Naive B cell (primary cell): ENCODE measurements at regions not wholly inside any gene's neighbourhood (a gene's known extent, or its start where the extent isn't known, plus 50 kb on each side); places are given as distances from the start of the nearest gene placed in this dataset.
"Not testable (repeated sequence)": the region's sequence is repeated elsewhere in the genome, so short reads cannot be mapped to it uniquely, and the experiment has no call there.

ENCODE experiments used
- ATAC-seq, 2 donors: fragments of 150-1000 bp; cut with Tn5 transposase; 2 replicates each; pipeline ENCODE4 v1.10.0; 2021; ENCODE audit warnings: low read depth in 2 of 2, mild to moderate bottlenecking in 2 of 2, moderate library complexity in 2 of 2
- DNase-seq: peaks from one replicate; pipeline ENCODE4 v3.0.0; 2022
- H3K27ac Mint-ChIP-seq, 6 donors: one replicate each; pipeline ENCODE4 v1.8.0; 2020 to 2022; ENCODE audit warnings: mild to moderate bottlenecking in 6 of 6, mixed read lengths in 6 of 6, moderate library complexity in 5 of 6, inconsistent platforms in 2 of 6
- H3K27me3 Mint-ChIP-seq, 3 donors: one replicate each; pipeline ENCODE4 v1.8.0; 2021 to 2022; ENCODE audit warnings: mixed read lengths in 3 of 3, mild to moderate bottlenecking in 1 of 3
- H3K36me3 Mint-ChIP-seq, 2 donors: one replicate each; pipeline ENCODE4 v1.8.0; 2020 to 2022; ENCODE audit warnings: mixed read lengths in 2 of 2, inconsistent platforms in 1 of 2, mild to moderate bottlenecking in 1 of 2
- H3K4me1 Mint-ChIP-seq, 3 donors: one replicate each; pipeline ENCODE4 v1.8.0; 2020 to 2022; ENCODE audit warnings: mixed read lengths in 3 of 3, inconsistent platforms in 1 of 3, mild to moderate bottlenecking in 1 of 3, moderate library complexity in 1 of 3
- H3K4me3 Mint-ChIP-seq, 8 donors: one replicate each; pipeline ENCODE4 v1.8.0; 2020 to 2022; ENCODE audit warnings: mild to moderate bottlenecking in 8 of 8, mixed read lengths in 8 of 8, moderate library complexity in 8 of 8, inconsistent platforms in 2 of 8
- H3K9me3 Mint-ChIP-seq, 7 donors: one replicate each; pipeline ENCODE4 v1.8.0; 2020 to 2022; ENCODE audit warnings: mixed read lengths in 7 of 7, mild to moderate bottlenecking in 5 of 7, inconsistent platforms in 2 of 7, moderate library complexity in 1 of 7

GRCh38 chr4:137806420-137806819, 274.1 kb upstream of the PCDH18 start:
- no peak overlapping the region for H3K4me3 Mint-ChIP-seq
- H3K27me3 Mint-ChIP-seq = no peaks in the 10 kb centered on the region
- no peak overlapping the region for H3K27ac Mint-ChIP-seq
- DNase-seq (no peak), ATAC-seq (no peak)
- no peaks in the 10 kb centered on the region for H3K36me3 Mint-ChIP-seq
- peaks cover 0 to 4% (median 0%) of the 10 kb centered on the region in 7 donors for H3K9me3 Mint-ChIP-seq
- H3K4me1 Mint-ChIP-seq = no peaks in the 10 kb centered on the region

GRCh38 chr4:137804906-137805495, 272.7 kb upstream of the PCDH18 start:
- no peaks in the 10 kb centered on the region for H3K36me3 Mint-ChIP-seq
- H3K27me3 Mint-ChIP-seq = no peaks in the 10 kb centered on the region
- no peak for DNase-seq
- no peak overlapping the region for H3K4me3 Mint-ChIP-seq
- H3K4me1 Mint-ChIP-seq = no peaks in the 10 kb centered on the region
- H3K9me3 Mint-ChIP-seq = peaks cover 0 to 4% (median 0%) of the 10 kb centered on the region in 7 donors
- no peak for ATAC-seq
- no peak overlapping the region for H3K27ac Mint-ChIP-seq

- H3K9me3 Mint-ChIP-seq = peaks cover 0 to 4% (median 0%) of the 10 kb centered on the region in 7 donors
- ATAC-seq (no peak), DNase-seq (no peak)
- no peaks in the 10 kb centered on the region for H3K27me3 Mint-ChIP-seq
- H3K4me1 Mint-ChIP-seq = no peaks in the 10 kb centered on the region
- no peak overlapping the region for H3K4me3 Mint-ChIP-seq
- H3K27ac Mint-ChIP-seq = no peak overlapping the region
- no peaks in the 10 kb centered on the region for H3K36me3 Mint-ChIP-seq
Measured at GRCh38 chr4:137800861-137801260, 268.6 kb upstream of the PCDH18 start.

- no peaks in the 10 kb centered on the region for H3K27me3 Mint-ChIP-seq
- no peaks in the 10 kb centered on the region for H3K36me3 Mint-ChIP-seq
- H3K27ac Mint-ChIP-seq = no peak overlapping the region
- no peak for ATAC-seq
- no peaks in the 10 kb centered on the region for H3K4me1 Mint-ChIP-seq
- no peak overlapping the region for H3K4me3 Mint-ChIP-seq
- DNase-seq = no peak
- H3K9me3 Mint-ChIP-seq = peaks cover 0 to 3% (median 0%) of the 10 kb centered on the region in 7 donors
Measured at GRCh38 chr4:137794764-137795254, 262.5 kb upstream of the PCDH18 start.

- not testable (repeated sequence) for H3K27me3 Mint-ChIP-seq, H3K36me3 Mint-ChIP-seq, ATAC-seq, H3K4me1 Mint-ChIP-seq, H3K4me3 Mint-ChIP-seq, H3K27ac Mint-ChIP-seq, DNase-seq, H3K9me3 Mint-ChIP-seq
Measured at GRCh38 chr4:137789263-137789662, 257.0 kb upstream of the PCDH18 start.

- H3K27me3 Mint-ChIP-seq, DNase-seq, H3K4me3 Mint-ChIP-seq, H3K27ac Mint-ChIP-seq, H3K4me1 Mint-ChIP-seq, H3K9me3 Mint-ChIP-seq, ATAC-seq, H3K36me3 Mint-ChIP-seq: not testable (repeated sequence)
Measured at GRCh38 chr4:137783923-137784322, 251.6 kb upstream of the PCDH18 start.

GRCh38 chr4:137775701-137776100, 243.4 kb upstream of the PCDH18 start:
- H3K4me1 Mint-ChIP-seq = no peaks in the 10 kb centered on the region

GRCh38 chr4:137774501-137774900, 242.2 kb upstream of the PCDH18 start:
- Mint-ChIP-seq H3K36me3 (no peaks in the 10 kb centered on the region), H3K9me3 (peaks cover 0 to 8% (median 1%) of the 10 kb centered on the region in 7 donors), H3K27ac (no peak overlapping the region), H3K4me3 (no peak overlapping the region), H3K4me1 (no peaks in the 10 kb centered on the region), H3K27me3 (no peaks in the 10 kb centered on the region)
- DNase-seq (no peak), ATAC-seq (no peak)

More at GRCh38 chr4:137775701-137776100, 243.4 kb upstream of the PCDH18 start:
- Mint-ChIP-seq H3K9me3 (peaks cover 0 to 4% (median 2%) of the 10 kb centered on the region in 7 donors), H3K4me3 (no peak overlapping the region), H3K27me3 (no peaks in the 10 kb centered on the region), H3K36me3 (no peaks in the 10 kb centered on the region), H3K27ac (no peak overlapping the region)
- ATAC-seq = no peak
- no peak for DNase-seq

GRCh38 chr4:137768881-137769280, 236.6 kb upstream of the PCDH18 start:
- Mint-ChIP-seq H3K4me1 (no peaks in the 10 kb centered on the region), H3K36me3 (no peaks in the 10 kb centered on the region), H3K27me3 (no peaks in the 10 kb centered on the region), H3K9me3 (peaks cover 0 to 11% (median 5%) of the 10 kb centered on the region in 7 donors), H3K27ac (no peak overlapping the region), H3K4me3 (no peak overlapping the region)
- DNase-seq (no peak), ATAC-seq (no peak)

- H3K4me1 Mint-ChIP-seq = no peaks in the 10 kb centered on the region
- DNase-seq (no peak), ATAC-seq (no peak)
Measured at GRCh38 chr4:137768196-137768595, 235.9 kb upstream of the PCDH18 start.

GRCh38 chr4:137762591-137762990, 230.3 kb upstream of the PCDH18 start:
- no peaks in the 10 kb centered on the region for H3K27me3 Mint-ChIP-seq
- H3K4me3 Mint-ChIP-seq = no peak overlapping the region
- peaks cover 0 to 3% (median 0%) of the 10 kb centered on the region in 7 donors for H3K9me3 Mint-ChIP-seq
- DNase-seq = no peak
- no peak for ATAC-seq
- no peak overlapping the region for H3K27ac Mint-ChIP-seq
- no peaks in the 10 kb centered on the region for H3K4me1 Mint-ChIP-seq
- H3K36me3 Mint-ChIP-seq = no peaks in the 10 kb centered on the region

More at GRCh38 chr4:137768196-137768595, 235.9 kb upstream of the PCDH18 start:
- H3K27me3 Mint-ChIP-seq = no peaks in the 10 kb centered on the region
- no peak overlapping the region for H3K4me3 Mint-ChIP-seq
- H3K36me3 Mint-ChIP-seq = no peaks in the 10 kb centered on the region
- H3K27ac Mint-ChIP-seq = no peak overlapping the region
- peaks cover 0 to 11% (median 5%) of the 10 kb centered on the region in 7 donors for H3K9me3 Mint-ChIP-seq

GRCh38 chr4:137754652-137755471, 222.6 kb upstream of the PCDH18 start:
- Mint-ChIP-seq H3K4me3 (no peak overlapping the region), H3K9me3 (peaks cover 0 to 8% (median 2%) of the 10 kb centered on the region in 7 donors), H3K27ac (no peak overlapping the region), H3K4me1 (no peaks in the 10 kb centered on the region), H3K36me3 (no peaks in the 10 kb centered on the region), H3K27me3 (no peaks in the 10 kb centered on the region)
- ATAC-seq (no peak), DNase-seq (no peak)

GRCh38 chr4:137749466-137749865, 217.2 kb upstream of the PCDH18 start:
- H3K36me3 Mint-ChIP-seq = no peaks in the 10 kb centered on the region

GRCh38 chr4:137748616-137749015, 216.3 kb upstream of the PCDH18 start:
- Mint-ChIP-seq H3K36me3 (no peaks in the 10 kb centered on the region), H3K27ac (no peak overlapping the region), H3K27me3 (no peaks in the 10 kb centered on the region), H3K4me3 (no peak overlapping the region), H3K9me3 (peaks cover 0 to 8% (median 3%) of the 10 kb centered on the region in 7 donors), H3K4me1 (no peaks in the 10 kb centered on the region)
- DNase-seq = no peak
- no peak for ATAC-seq

More at GRCh38 chr4:137749466-137749865, 217.2 kb upstream of the PCDH18 start:
- ATAC-seq = no peak
- no peak for DNase-seq
- Mint-ChIP-seq H3K27me3 (no peaks in the 10 kb centered on the region), H3K9me3 (peaks cover 0 to 8% (median 3%) of the 10 kb centered on the region in 7 donors), H3K27ac (no peak overlapping the region), H3K4me3 (no peak overlapping the region), H3K4me1 (no peaks in the 10 kb centered on the region)
